GM20431 (cell line): ENCODE measurements at regions not wholly inside any gene's neighbourhood (a gene's known extent, or its start where the extent isn't known, plus 50 kb on each side); places are given as distances from the start of the nearest gene placed in this dataset.

ENCODE experiments used
- in situ Hi-C: fragments of 300-500 bp; cut with MseI, MboI; formaldehyde crosslinking; loops from one replicate; pipeline ENCODE4 v1.15.0; 2020; ENCODE audit warnings: low sequenced_read_pairs; ENCODE audit not compliant: unreplicated experiment

- in situ Hi-C loops: no loop called here
Measured at GRCh38 chr21:27213303-27213702, 246.4 kb upstream of the ADAMTS5 start.

GRCh38 chr21:27212441-27212840, 245.6 kb upstream of the ADAMTS5 start:
- in situ Hi-C loops: no loop called here

GRCh38 chr21:27209546-27209945, 242.7 kb upstream of the ADAMTS5 start:
- in situ Hi-C loops: no loop called here

GRCh38 chr21:27206368-27206982, 239.6 kb upstream of the ADAMTS5 start:
- in situ Hi-C loops: no loop called here

GRCh38 chr21:27202301-27202700, 235.4 kb upstream of the ADAMTS5 start:
- in situ Hi-C loops: no loop called here

GRCh38 chr21:27201197-27201596, 234.3 kb upstream of the ADAMTS5 start:
- in situ Hi-C loops: no loop called here

GRCh38 chr21:27196651-27197050, 229.8 kb upstream of the ADAMTS5 start:
- in situ Hi-C loops: no loop called here

- in situ Hi-C loops: no loop called here
Measured at GRCh38 chr21:27192281-27192949, 225.5 kb upstream of the ADAMTS5 start.

- in situ Hi-C loops: no loop called here
Measured at GRCh38 chr21:27190601-27191000, 223.7 kb upstream of the ADAMTS5 start.

- in situ Hi-C loops: no loop called here
Measured at GRCh38 chr21:27189870-27190269, 223.0 kb upstream of the ADAMTS5 start.

GRCh38 chr21:27173053-27173452, 206.2 kb upstream of the ADAMTS5 start:
- in situ Hi-C loops: no loop called here

GRCh38 chr21:27171707-27172106, 204.8 kb upstream of the ADAMTS5 start:
- in situ Hi-C loops: no loop called here

- in situ Hi-C loops: no loop called here
Measured at GRCh38 chr21:27168084-27168483, 201.2 kb upstream of the ADAMTS5 start.

- in situ Hi-C loops: no loop called here
Measured at GRCh38 chr21:27164208-27165177, 197.6 kb upstream of the ADAMTS5 start.

- in situ Hi-C loops: no loop called here
Measured at GRCh38 chr21:27158967-27159366, 192.1 kb upstream of the ADAMTS5 start.

GRCh38 chr21:27157097-27157496, 190.2 kb upstream of the ADAMTS5 start:
- in situ Hi-C loops: no loop called here

- in situ Hi-C loops: no loop called here
Measured at GRCh38 chr21:27156666-27157065, 189.8 kb upstream of the ADAMTS5 start.

GRCh38 chr21:27155130-27155500, 188.2 kb upstream of the ADAMTS5 start:
- in situ Hi-C loops: no loop called here

- in situ Hi-C loops: no loop called here
Measured at GRCh38 chr21:27154451-27155129, 187.7 kb upstream of the ADAMTS5 start.

GRCh38 chr21:27152996-27153395, 186.1 kb upstream of the ADAMTS5 start:
- in situ Hi-C loops: no loop called here
